ENCODE measurements at regions not wholly inside any gene's neighbourhood (a gene's known extent, or its start where the extent isn't known, plus 50 kb on each side); places are given as distances from the start of the nearest gene placed in this dataset.

DNA sequence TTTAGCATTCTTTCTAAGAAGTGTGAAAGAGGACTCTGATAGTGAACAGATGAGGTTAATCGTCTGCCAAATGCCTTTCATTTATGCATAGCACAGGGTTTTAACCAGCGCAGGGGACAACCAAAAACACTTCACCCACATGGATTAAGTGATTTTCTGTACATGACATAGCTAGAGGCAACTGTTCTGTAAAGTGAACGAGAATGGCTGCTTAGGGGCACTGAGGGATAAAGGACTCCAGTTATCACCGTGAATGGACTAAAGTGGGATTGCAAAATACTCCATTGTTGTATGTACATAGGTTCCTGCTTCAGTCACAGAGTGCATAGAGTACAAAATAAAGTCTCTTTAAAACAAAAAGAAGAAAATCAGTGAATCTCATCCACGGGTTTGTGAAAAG is 456.8 kb downstream of the DMAC1 start:
- TF ChIP-seq, protein P1, sequence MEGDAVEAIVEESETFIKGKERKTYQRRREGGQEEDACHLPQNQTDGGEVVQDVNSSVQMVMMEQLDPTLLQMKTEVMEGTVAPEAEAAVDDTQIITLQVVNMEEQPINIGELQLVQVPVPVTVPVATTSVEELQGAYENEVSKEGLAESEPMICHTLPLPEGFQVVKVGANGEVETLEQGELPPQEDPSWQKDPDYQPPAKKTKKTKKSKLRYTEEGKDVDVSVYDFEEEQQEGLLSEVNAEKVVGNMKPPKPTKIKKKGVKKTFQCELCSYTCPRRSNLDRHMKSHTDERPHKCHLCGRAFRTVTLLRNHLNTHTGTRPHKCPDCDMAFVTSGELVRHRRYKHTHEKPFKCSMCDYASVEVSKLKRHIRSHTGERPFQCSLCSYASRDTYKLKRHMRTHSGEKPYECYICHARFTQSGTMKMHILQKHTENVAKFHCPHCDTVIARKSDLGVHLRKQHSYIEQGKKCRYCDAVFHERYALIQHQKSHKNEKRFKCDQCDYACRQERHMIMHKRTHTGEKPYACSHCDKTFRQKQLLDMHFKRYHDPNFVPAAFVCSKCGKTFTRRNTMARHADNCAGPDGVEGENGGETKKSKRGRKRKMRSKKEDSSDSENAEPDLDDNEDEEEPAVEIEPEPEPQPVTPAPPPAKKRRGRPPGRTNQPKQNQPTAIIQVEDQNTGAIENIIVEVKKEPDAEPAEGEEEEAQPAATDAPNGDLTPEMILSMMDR (IDR thresholded peaks at IDR 0.05; ENCODE audit: partially characterized antibody, unreplicated experiment) = no peak
- Mint-ChIP-seq H3K4me3 (ENCODE audit: unreplicated experiment) (no peak overlapping the region), H3K27ac (ENCODE audit: unreplicated experiment) (no peak overlapping the region), H3K9me3 (ENCODE audit: unreplicated experiment) (peaks cover 6% of the 10 kb centered on the region), H3K36me3 (ENCODE audit: unreplicated experiment) (peaks cover 3% of the 10 kb centered on the region), H3K4me1 (ENCODE audit: low read depth, unreplicated experiment) (no peaks in the 10 kb centered on the region), H3K27me3 (ENCODE audit: unreplicated experiment) (no peaks in the 10 kb centered on the region)
- no peak for DNase-seq

DNA sequence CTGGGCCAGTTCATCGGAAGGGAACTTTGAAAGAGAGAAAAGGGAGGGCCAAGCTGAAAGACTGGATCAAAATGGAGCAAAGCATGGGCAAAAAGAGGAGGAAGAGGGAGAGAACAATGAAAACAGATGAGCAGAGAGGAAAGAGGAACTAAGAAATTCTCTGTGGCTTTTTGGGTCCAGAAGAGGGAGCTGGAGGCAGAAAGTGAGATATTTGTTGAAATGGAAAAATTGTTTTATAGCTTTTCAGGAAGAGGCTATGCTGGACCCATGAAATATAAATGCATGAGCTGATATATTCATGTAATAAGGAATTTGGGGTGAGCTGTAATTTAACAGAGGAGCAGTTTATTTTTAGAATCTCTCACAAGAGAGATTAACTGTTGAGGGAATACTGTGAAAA is 457.3 kb downstream of the DMAC1 start:
- no peaks in the 10 kb centered on the region for H3K27me3 Mint-ChIP-seq (ENCODE audit: unreplicated experiment)
- TF ChIP-seq, protein P1 (IDR thresholded peaks at IDR 0.05; ENCODE audit: partially characterized antibody, unreplicated experiment) = no peak
- peaks cover under 1% of the 10 kb centered on the region for H3K4me1 Mint-ChIP-seq (ENCODE audit: low read depth, unreplicated experiment)
- H3K36me3 Mint-ChIP-seq (ENCODE audit: unreplicated experiment) = peaks cover 3% of the 10 kb centered on the region
- no peak overlapping the region for H3K27ac Mint-ChIP-seq (ENCODE audit: unreplicated experiment)
- DNase-seq = no peak
- peaks cover 6% of the 10 kb centered on the region for H3K9me3 Mint-ChIP-seq (ENCODE audit: unreplicated experiment)
- H3K4me3 Mint-ChIP-seq (ENCODE audit: unreplicated experiment) = no peak overlapping the region

DNA sequence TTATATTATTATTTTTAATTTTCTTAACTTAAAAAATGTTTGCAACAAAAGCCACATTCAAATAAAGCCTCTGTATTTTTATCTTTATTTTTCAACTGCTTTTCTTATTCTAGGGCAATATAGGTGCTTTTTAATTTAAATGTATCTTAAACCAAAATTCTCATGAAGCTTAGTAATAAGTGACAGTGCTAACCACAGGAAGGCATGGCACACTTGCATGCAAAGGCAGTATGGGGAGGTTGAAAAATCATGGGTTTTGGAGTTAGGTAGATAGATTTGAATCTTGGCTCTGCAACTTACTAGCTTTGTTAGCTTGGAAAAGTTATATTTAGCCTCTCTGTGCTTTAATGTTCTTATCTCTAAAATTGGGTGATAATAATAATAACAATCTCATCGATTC is 458.0 kb downstream of the DMAC1 start:
- Mint-ChIP-seq H3K4me3 (ENCODE audit: unreplicated experiment) (no peak overlapping the region), H3K9me3 (ENCODE audit: unreplicated experiment) (peaks cover 6% of the 10 kb centered on the region), H3K27ac (ENCODE audit: unreplicated experiment) (no peak overlapping the region), H3K36me3 (ENCODE audit: unreplicated experiment) (peaks cover 3% of the 10 kb centered on the region), H3K27me3 (ENCODE audit: unreplicated experiment) (no peaks in the 10 kb centered on the region), H3K4me1 (ENCODE audit: low read depth, unreplicated experiment) (peaks cover 4% of the 10 kb centered on the region)
- TF ChIP-seq, protein P1 (IDR thresholded peaks at IDR 0.05; ENCODE audit: partially characterized antibody, unreplicated experiment) = no peak
- DNase-seq = no peak

DNA sequence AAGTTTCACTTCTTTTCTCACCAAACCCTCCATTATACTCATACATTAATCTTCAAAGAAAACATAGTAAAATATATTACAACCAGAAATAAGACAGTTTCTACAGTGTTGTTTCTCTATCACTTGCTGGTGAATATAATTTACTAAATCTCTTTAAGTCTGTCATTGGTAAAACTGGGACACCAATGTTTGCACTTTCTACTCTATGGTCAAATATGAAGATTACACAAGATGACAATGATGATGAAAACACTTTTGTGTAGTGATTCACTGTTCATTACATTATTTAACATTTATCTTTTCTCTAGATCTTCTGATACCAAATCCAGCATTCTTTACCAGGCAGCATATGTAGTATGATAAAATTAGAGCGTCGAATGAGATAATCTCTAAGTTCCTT is 459.1 kb downstream of the DMAC1 start:
- peaks cover 3% of the 10 kb centered on the region for H3K36me3 Mint-ChIP-seq (ENCODE audit: unreplicated experiment)
- H3K27ac Mint-ChIP-seq (ENCODE audit: unreplicated experiment) = no peak overlapping the region
- H3K4me3 Mint-ChIP-seq (ENCODE audit: unreplicated experiment) = no peak overlapping the region
- H3K27me3 Mint-ChIP-seq (ENCODE audit: unreplicated experiment) = no peaks in the 10 kb centered on the region
- H3K4me1 Mint-ChIP-seq (ENCODE audit: low read depth, unreplicated experiment) = peaks cover 4% of the 10 kb centered on the region
- TF ChIP-seq, protein P1 (IDR thresholded peaks at IDR 0.05; ENCODE audit: partially characterized antibody, unreplicated experiment) = no peak
- no peak for DNase-seq
- peaks cover 6% of the 10 kb centered on the region for H3K9me3 Mint-ChIP-seq (ENCODE audit: unreplicated experiment)

DNA sequence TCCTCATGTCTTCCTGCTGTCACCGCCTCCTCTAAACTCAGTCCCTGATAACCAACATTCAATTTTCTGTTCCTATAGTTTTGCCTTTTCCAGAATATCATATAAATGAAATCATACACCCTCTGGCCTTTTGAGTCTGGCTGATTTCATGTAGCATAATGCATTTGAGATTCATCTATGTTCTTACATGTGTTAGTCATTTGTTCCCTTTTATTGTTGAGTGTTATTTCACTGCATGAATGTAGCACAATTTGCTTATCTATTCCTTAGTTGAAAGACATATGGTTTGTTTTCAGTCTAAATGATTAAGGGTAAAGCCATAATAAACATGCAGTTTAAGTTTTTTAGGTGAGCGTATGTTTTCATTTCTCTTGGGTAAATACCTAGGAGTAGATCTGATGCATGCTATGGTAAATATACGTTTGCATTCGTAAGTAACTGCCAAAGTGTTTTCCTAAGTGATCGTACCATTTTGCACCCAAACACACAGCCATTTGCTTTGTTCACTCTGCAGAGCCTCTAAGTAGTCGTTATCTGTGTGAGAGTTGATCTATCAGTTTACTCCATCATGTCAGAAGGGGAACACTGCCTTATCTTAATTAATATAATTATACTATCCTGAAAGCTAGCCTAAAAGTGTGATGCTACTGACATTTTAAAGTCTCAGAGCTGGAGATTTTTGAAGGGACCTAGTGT is 460.8 kb downstream of the DMAC1 start:
- TF ChIP-seq, protein P1 (IDR thresholded peaks at IDR 0.05; ENCODE audit: partially characterized antibody, unreplicated experiment) = no peak
- Mint-ChIP-seq H3K36me3 (ENCODE audit: unreplicated experiment) (no peaks in the 10 kb centered on the region), H3K27me3 (ENCODE audit: unreplicated experiment) (no peaks in the 10 kb centered on the region), H3K9me3 (ENCODE audit: unreplicated experiment) (peaks cover 3% of the 10 kb centered on the region), H3K4me3 (ENCODE audit: unreplicated experiment) (no peak overlapping the region), H3K4me1 (ENCODE audit: low read depth, unreplicated experiment) (peaks cover 4% of the 10 kb centered on the region), H3K27ac (ENCODE audit: unreplicated experiment) (no peak overlapping the region)
- no peak for DNase-seq

Measured in glutamatergic neuron (in vitro differentiated cells).